ENCODE measurements at regions not wholly inside any gene's neighbourhood (a gene's known extent, or its start where the extent isn't known, plus 50 kb on each side); places are given as distances from the start of the nearest gene placed in this dataset.
A peak's percentile ranks its signal among the peaks of the same experiment; 100 is the strongest.

GRCh38 chr14:36075203-36075602, 101.3 kb downstream of the PTCSC3 start:
- Histone ChIP-seq H3K36me3 (ENCODE audit: low read depth, low read length) (no peaks in the 10 kb centered on the region), H3K4me2 (ENCODE audit: low read length) (no peak overlapping the region), H3K79me2 (ENCODE audit: low read length) (no peaks in the 10 kb centered on the region), H3K27me3 (ENCODE audit: low read length) (peaks cover 64% of the 10 kb centered on the region), H3K4me1 (ENCODE audit: insufficient read depth, low read length) (no peaks in the 10 kb centered on the region), H3F3A (ENCODE audit: low read length, unreplicated experiment) (no peaks in the 10 kb centered on the region), H3K9ac (ENCODE audit: low read length) (no peak overlapping the region), H3K9me3 (ENCODE audit: low read length) (no peaks in the 10 kb centered on the region), H3K9me2 (replicated peaks; ENCODE audit: low read length) (no peaks in the 10 kb centered on the region), H2AFZ (ENCODE audit: low read length) (no peak overlapping the region), H3K27ac (ENCODE audit: low read length) (no peak overlapping the region), H3K4me3 (ENCODE audit: low read length) (no peak overlapping the region), H4K20me1 (ENCODE audit: low read length) (no peaks in the 10 kb centered on the region)
- ChIA-PET CTCF (no interaction called here), POLR2A (ENCODE audit: unreplicated experiment) (no interaction called here)
- intact Hi-C loops (cut with micrococcal nuclease), result loop anchor here (10.0 kb wide), 2 partner anchors 210 to 1080 kb away; no protein-coding TSS in a partner anchor
- TF ChIP-seq CTCF (conservative IDR thresholded peaks at IDR 0.05; ENCODE audit: low read depth, low read length) (no peak), EZH2 (IDR thresholded peaks at IDR 0.05; ENCODE audit: low read length, unreplicated experiment) (no peak), EZH2phosphoT487 (IDR thresholded peaks at IDR 0.05; ENCODE audit: borderline replicate concordance, low read length) (no peak)
- no TSS peak for BruUV-seq (replicated peaks)
- ATAC-seq (no peak), DNase-seq (no peak)

GRCh38 chr14:36070720-36071043, 105.8 kb downstream of the PTCSC3 start:
- TF ChIP-seq EZH2phosphoT487 (IDR thresholded peaks at IDR 0.05; ENCODE audit: borderline replicate concordance, low read length), result no peak
- TF ChIP-seq EZH2 (IDR thresholded peaks at IDR 0.05; ENCODE audit: low read length, unreplicated experiment), result no peak
- no peak; the same call in 1 of the 2 replicates for TF ChIP-seq CTCF (conservative IDR thresholded peaks at IDR 0.05; ENCODE audit: low read depth, low read length)
- CTCF ChIA-PET, result interaction anchor here (0.7 to 2.5 kb wide), 9 partner anchors 20 to 534 kb away, joined by 3 to 11 read pairs (median 5); no protein-coding TSS in a partner anchor
- H3K4me1 ChIP-seq (ENCODE audit: insufficient read depth, low read length), result peaks cover 25% of the 10 kb centered on the region
- H3K36me3 ChIP-seq (ENCODE audit: low read depth, low read length), result no peaks in the 10 kb centered on the region
- no peaks in the 10 kb centered on the region for H3F3A ChIP-seq (ENCODE audit: low read length, unreplicated experiment)
- DNase-seq (no peak), ATAC-seq (no peak)
- no peak overlapping the region for H3K4me2 ChIP-seq (ENCODE audit: low read length)
- peaks cover 31% of the 10 kb centered on the region for H3K27me3 ChIP-seq (ENCODE audit: low read length)
- no TSS peak for BruUV-seq (replicated peaks)
- POLR2A ChIA-PET (ENCODE audit: unreplicated experiment), result no interaction called here
- H3K9me3 ChIP-seq (ENCODE audit: low read length), result no peaks in the 10 kb centered on the region
- H3K27ac ChIP-seq (ENCODE audit: low read length), result no peak overlapping the region
- H2AFZ ChIP-seq (ENCODE audit: low read length), result no peak overlapping the region
- no peaks in the 10 kb centered on the region for H3K79me2 ChIP-seq (ENCODE audit: low read length)
- intact Hi-C loops (cut with micrococcal nuclease), result loop anchor here (1.0 to 10.0 kb wide), 7 partner anchors 137 to 1084 kb away; partner anchors contain the start of gene MBIP
- H3K9me2 ChIP-seq (replicated peaks; ENCODE audit: low read length), result no peaks in the 10 kb centered on the region
- H4K20me1 ChIP-seq (ENCODE audit: low read length), result no peaks in the 10 kb centered on the region
- H3K4me3 ChIP-seq (ENCODE audit: low read length), result no peak overlapping the region
- no peak overlapping the region for H3K9ac ChIP-seq (ENCODE audit: low read length)

- no peak for TF ChIP-seq EZH2phosphoT487 (IDR thresholded peaks at IDR 0.05; ENCODE audit: borderline replicate concordance, low read length)
- TF ChIP-seq EZH2 (IDR thresholded peaks at IDR 0.05; ENCODE audit: low read length, unreplicated experiment), result no peak
- peak; percentile 93 for TF ChIP-seq CTCF (conservative IDR thresholded peaks at IDR 0.05; ENCODE audit: low read depth, low read length)
- BruUV-seq (replicated peaks), result no TSS peak
- Histone ChIP-seq H3K4me2 (ENCODE audit: low read length) (peak overlapping the region; percentile 43; the same call in 1 of the 2 replicates), H3K9me2 (replicated peaks; ENCODE audit: low read length) (no peaks in the 10 kb centered on the region), H3K79me2 (ENCODE audit: low read length) (no peaks in the 10 kb centered on the region), H3K9me3 (ENCODE audit: low read length) (no peaks in the 10 kb centered on the region), H3K4me3 (ENCODE audit: low read length) (no peak overlapping the region), H3K4me1 (ENCODE audit: insufficient read depth, low read length) (peaks cover 25% of the 10 kb centered on the region), H3K36me3 (ENCODE audit: low read depth, low read length) (no peaks in the 10 kb centered on the region), H3F3A (ENCODE audit: low read length, unreplicated experiment) (no peaks in the 10 kb centered on the region), H3K27me3 (ENCODE audit: low read length) (peaks cover 31% of the 10 kb centered on the region), H2AFZ (ENCODE audit: low read length) (no peak overlapping the region), H4K20me1 (ENCODE audit: low read length) (no peaks in the 10 kb centered on the region), H3K9ac (ENCODE audit: low read length) (no peak overlapping the region), H3K27ac (ENCODE audit: low read length) (no peak overlapping the region)
- intact Hi-C loops (cut with micrococcal nuclease), result loop anchor here (1.0 to 10.0 kb wide), 7 partner anchors 137 to 1085 kb away; partner anchors contain the start of gene MBIP
- ChIA-PET CTCF (interaction anchor here (0.5 to 2.5 kb wide), 16 partner anchors 21 to 535 kb away, joined by 3 to 12 read pairs (median 5); partner anchors contain the start of gene MBIP), POLR2A (ENCODE audit: unreplicated experiment) (no interaction called here)
- DNase-seq (peak; percentile 82), ATAC-seq (peak; percentile 74)
These were observed 106.3 kb downstream of the PTCSC3 start for GRCh38 chr14:36070031-36070719.
